VCaP (cell line): ENCODE measurements at regions not wholly inside any gene's neighbourhood (a gene's known extent, or its start where the extent isn't known, plus 50 kb on each side); places are given as distances from the start of the nearest gene placed in this dataset.
A peak's percentile ranks its signal among the peaks of the same experiment; 100 is the strongest.

Source experiments
- H3K27ac ChIP-seq: fragments of 450-650 bp; 2 replicates; pipeline ENCODE4 v1.5.1; 2017
- CTCF ChIP-seq: fragments of 450-650 bp; conservative IDR thresholded peaks from 2 replicates; pipeline ENCODE4 v1.5.1; 2017; ENCODE audit warnings: mild to moderate bottlenecking, moderate library complexity

- H3K27ac ChIP-seq: no peak overlapping the region
- TF ChIP-seq CTCF: no peak
Measured at GRCh38 chr6:6716998-6717763, 128.7 kb downstream of the LY86 start.

GRCh38 chr6:6717953-6718352, 129.4 kb downstream of the LY86 start:
- no peak overlapping the region for H3K27ac ChIP-seq
- no peak for TF ChIP-seq CTCF

GRCh38 chr6:6721606-6722005, 133.1 kb downstream of the LY86 start:
- no peak overlapping the region for H3K27ac ChIP-seq
- TF ChIP-seq CTCF: no peak

- TF ChIP-seq CTCF: no peak
- no peak overlapping the region for H3K27ac ChIP-seq
Measured at GRCh38 chr6:6722195-6722594, 133.7 kb downstream of the LY86 start.

GRCh38 chr6:6723361-6723760, 134.8 kb downstream of the LY86 start:
- no peak for TF ChIP-seq CTCF
- H3K27ac ChIP-seq: no peak overlapping the region

GRCh38 chr6:6723921-6724538, 135.5 kb downstream of the LY86 start:
- peak overlapping the region; percentile 48; the same call in 1 of the 2 replicates for H3K27ac ChIP-seq
- TF ChIP-seq CTCF: no peak

- peak overlapping the region; percentile 48; the same call in 1 of the 2 replicates for H3K27ac ChIP-seq
- TF ChIP-seq CTCF: peak; percentile 61
Measured at GRCh38 chr6:6724539-6725467, 136.3 kb downstream of the LY86 start.
